HCT116 (cell line): ENCODE measurements at regions not wholly inside any gene's neighbourhood (a gene's known extent, or its start where the extent isn't known, plus 50 kb on each side); places are given as distances from the start of the nearest gene placed in this dataset.

ENCODE experiments used
- ATF3 ChIP-seq: IDR thresholded peaks from 2 replicates; pipeline ENCODE4 v1.6.1; 2012
- CEBPB ChIP-seq: IDR thresholded peaks from 2 replicates; pipeline ENCODE4 v1.6.1; 2012; ENCODE audit warnings: low read depth
- JUND ChIP-seq: IDR thresholded peaks from 2 replicates; pipeline ENCODE4 v1.6.1; 2012
- POLR2A ChIP-seq: IDR thresholded peaks from 2 replicates; pipeline ENCODE4 v1.7.0; 2011; ENCODE audit warnings: borderline replicate concordance; ENCODE audit not compliant: insufficient read depth, insufficient read length; ENCODE audit errors: extremely low read depth
- RAD21 ChIP-seq: IDR thresholded peaks from 2 replicates; pipeline ENCODE4 v1.6.1; 2012; ENCODE audit warnings: low read depth, mild to moderate bottlenecking
- SRF ChIP-seq: IDR thresholded peaks from 2 replicates; pipeline ENCODE4 v1.6.1; 2012; ENCODE audit warnings: low read depth
- YY1 ChIP-seq: IDR thresholded peaks from 2 replicates; pipeline ENCODE4 v1.6.1; 2011; ENCODE audit warnings: low read length, low read depth, moderate library complexity, mild to moderate bottlenecking; ENCODE audit not compliant: insufficient replicate concordance; ENCODE audit errors: extremely low read depth
- ZNF274 ChIP-seq: fragments of 200-500 bp; sonication (Bioruptor generic); IDR thresholded peaks from 2 replicates; pipeline ENCODE4 v1.6.1; 2014; ENCODE audit warnings: mild to moderate bottlenecking, low read depth, low read length, inconsistent platforms
- TF ChIP-seq, protein P1 (sequence below), 3 experiments: fragments of 200-600 bp in 1 of 3; sonication (generic) in 1 of 3; IDR thresholded peaks in 2 of 3; conservative IDR thresholded peaks in 1 of 3; 2 replicates each; pipeline ENCODE4 v1.5.1; 2012 to 2017; ENCODE audit warnings: low read depth in 2 of 3, low read length in 2 of 3, antibody characterized with exemption in 1 of 3, borderline replicate concordance in 1 of 3, control low read depth in 1 of 3, mild to moderate bottlenecking in 1 of 3, mixed read lengths in 1 of 3, mixed run types in 1 of 3, moderate library complexity in 1 of 3; ENCODE audit not compliant: insufficient read depth in 1 of 3

DNA sequence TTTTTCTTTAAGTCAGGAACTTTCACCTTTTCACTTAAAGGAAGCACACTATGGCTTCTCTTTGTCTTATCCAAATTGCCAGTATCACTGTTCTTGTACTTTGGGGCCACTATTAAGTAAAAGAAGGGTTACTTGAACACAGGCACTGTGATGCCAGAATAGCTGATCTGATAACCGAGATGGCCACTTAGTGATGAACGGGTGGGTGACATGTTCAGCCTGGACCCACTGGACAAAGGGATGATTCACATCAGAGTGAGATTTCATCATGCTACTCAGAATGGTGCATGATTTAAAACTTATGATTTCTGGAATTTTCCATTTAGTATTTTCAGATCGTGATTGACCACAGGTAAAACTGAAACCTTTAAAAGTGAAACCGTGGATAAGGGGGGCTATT lies 252.6 kb downstream of the KLF13 start:
- TF ChIP-seq, protein P1, sequence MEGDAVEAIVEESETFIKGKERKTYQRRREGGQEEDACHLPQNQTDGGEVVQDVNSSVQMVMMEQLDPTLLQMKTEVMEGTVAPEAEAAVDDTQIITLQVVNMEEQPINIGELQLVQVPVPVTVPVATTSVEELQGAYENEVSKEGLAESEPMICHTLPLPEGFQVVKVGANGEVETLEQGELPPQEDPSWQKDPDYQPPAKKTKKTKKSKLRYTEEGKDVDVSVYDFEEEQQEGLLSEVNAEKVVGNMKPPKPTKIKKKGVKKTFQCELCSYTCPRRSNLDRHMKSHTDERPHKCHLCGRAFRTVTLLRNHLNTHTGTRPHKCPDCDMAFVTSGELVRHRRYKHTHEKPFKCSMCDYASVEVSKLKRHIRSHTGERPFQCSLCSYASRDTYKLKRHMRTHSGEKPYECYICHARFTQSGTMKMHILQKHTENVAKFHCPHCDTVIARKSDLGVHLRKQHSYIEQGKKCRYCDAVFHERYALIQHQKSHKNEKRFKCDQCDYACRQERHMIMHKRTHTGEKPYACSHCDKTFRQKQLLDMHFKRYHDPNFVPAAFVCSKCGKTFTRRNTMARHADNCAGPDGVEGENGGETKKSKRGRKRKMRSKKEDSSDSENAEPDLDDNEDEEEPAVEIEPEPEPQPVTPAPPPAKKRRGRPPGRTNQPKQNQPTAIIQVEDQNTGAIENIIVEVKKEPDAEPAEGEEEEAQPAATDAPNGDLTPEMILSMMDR (IDR thresholded peaks at IDR 0.05 in 2 of 3, conservative IDR thresholded peaks at IDR 0.05 in 1 of 3; ENCODE audit: borderline replicate concordance in 1 of 3, insufficient read depth in 1 of 3, low read depth in 2 of 3, low read length in 2 of 3): no peak
- TF ChIP-seq RAD21 (no peak), CEBPB (no peak), POLR2A (no peak), ATF3 (no peak), SRF (no peak), JUND (no peak), ZNF274 (no peak), YY1 (no peak)
